ENCODE measurements at regions not wholly inside any gene's neighbourhood (a gene's known extent, or its start where the extent isn't known, plus 50 kb on each side); places are given as distances from the start of the nearest gene placed in this dataset.

GRCh38 chr9:90285946-90286345, 356.7 kb downstream of the DIRAS2 start:
- H3K9me3 Mint-ChIP-seq: peaks cover 0 to 3% (median 0%) of the 10 kb centered on the region in 7 donors
- H3K27ac Mint-ChIP-seq: no peak overlapping the region
- Histone ChIP-seq H2AFZ (ENCODE audit: insufficient read depth, low read depth, low read length, poor library complexity, severe bottlenecking) (no peak overlapping the region), H3K4me2 (replicated peaks; ENCODE audit: extremely low read depth, low read length, poor library complexity, severe bottlenecking) (no peak overlapping the region), H4K20me1 (ENCODE audit: insufficient read depth, low read length) (no peaks in the 10 kb centered on the region), H3K79me2 (ENCODE audit: insufficient read depth, low read length) (no peaks in the 10 kb centered on the region), H3K36me3 (replicated peaks in 1 of 2; ENCODE audit: control insufficient read depth in 1 of 2, insufficient read depth in 2 of 2, low read length in 2 of 2) (no peaks in the 10 kb centered on the region), H3K4me1 (ENCODE audit: control insufficient read depth in 1 of 2, insufficient read depth in 2 of 2, low read length in 2 of 2) (no peaks in the 10 kb centered on the region), H3K27ac (ENCODE audit: low read depth in 1 of 2, low read length in 2 of 2) (no peak overlapping the region), H3K9ac (ENCODE audit: insufficient read depth, low read length, poor library complexity, severe bottlenecking) (no peak overlapping the region), H3K27me3 (ENCODE audit: control insufficient read depth in 2 of 2, insufficient read depth in 2 of 2, low read length in 2 of 2) (no peaks in the 10 kb centered on the region), H3K4me3 (replicated peaks in 1 of 3; ENCODE audit: low read depth in 2 of 3, low read length in 3 of 3) (no peak overlapping the region), H3K9me3 (replicated peaks in 1 of 2; ENCODE audit: control insufficient read depth in 1 of 2, insufficient read depth in 1 of 2, low read length in 2 of 2) (no peaks in the 10 kb centered on the region)
- 86% methylated on average over 1 of the region's 2 CpGs for WGBS (ENCODE audit: insufficient coverage)
- DNase-seq: no peak
- H3K27me3 Mint-ChIP-seq (ENCODE audit: low read depth in 3 of 3): peaks cover 0 to 15% (median 6%) of the 10 kb centered on the region in 3 donors
- no peak for TF ChIP-seq CTCF (IDR thresholded peaks at IDR 0.05)
- H3K4me1 Mint-ChIP-seq: no peaks in the 10 kb centered on the region
- intact Hi-C loops (cut with micrococcal nuclease): no loop called here
- no peaks in the 10 kb centered on the region for H3K36me3 Mint-ChIP-seq
- H3K4me3 Mint-ChIP-seq: no peak overlapping the region

GRCh38 chr9:90287567-90288274, 354.9 kb downstream of the DIRAS2 start:
- 96% methylated on average over 6 of the region's 9 CpGs for WGBS (ENCODE audit: insufficient coverage)
- peaks cover 0 to 2% of the 10 kb centered on the region in 2 donors for H3K27me3 ChIP-seq (ENCODE audit: control insufficient read depth in 2 of 2, insufficient read depth in 2 of 2, low read length in 2 of 2)

More at GRCh38 chr9:90287567-90288274, 354.9 kb downstream of the DIRAS2 start:
- Mint-ChIP-seq H3K9me3 (peaks cover 0 to 3% (median 0%) of the 10 kb centered on the region in 7 donors), H3K27ac (no peak overlapping the region), H3K4me3 (no peak overlapping the region), H3K4me1 (no peaks in the 10 kb centered on the region), H3K36me3 (no peaks in the 10 kb centered on the region), H3K27me3 (ENCODE audit: low read depth in 3 of 3) (peaks cover 2 to 9% (median 2%) of the 10 kb centered on the region in 3 donors)
- H3K79me2 ChIP-seq (ENCODE audit: insufficient read depth, low read length): no peaks in the 10 kb centered on the region
- H4K20me1 ChIP-seq (ENCODE audit: insufficient read depth, low read length): no peaks in the 10 kb centered on the region
- no peak for TF ChIP-seq CTCF (IDR thresholded peaks at IDR 0.05)
- DNase-seq: no peak
- H3K36me3 ChIP-seq (replicated peaks in 1 of 2; ENCODE audit: control insufficient read depth in 1 of 2, insufficient read depth in 2 of 2, low read length in 2 of 2): no peaks in the 10 kb centered on the region
- intact Hi-C loops (cut with micrococcal nuclease): no loop called here
- no peak overlapping the region for H3K9ac ChIP-seq (ENCODE audit: insufficient read depth, low read length, poor library complexity, severe bottlenecking)
- no peak overlapping the region for H2AFZ ChIP-seq (ENCODE audit: insufficient read depth, low read depth, low read length, poor library complexity, severe bottlenecking)
- no peak overlapping the region for H3K4me3 ChIP-seq (replicated peaks in 1 of 3; ENCODE audit: low read depth in 2 of 3, low read length in 3 of 3)
- H3K27ac ChIP-seq (ENCODE audit: low read depth in 1 of 2, low read length in 2 of 2): no peak overlapping the region
- no peak overlapping the region for H3K4me2 ChIP-seq (replicated peaks; ENCODE audit: extremely low read depth, low read length, poor library complexity, severe bottlenecking)
- H3K4me1 ChIP-seq (ENCODE audit: control insufficient read depth in 1 of 2, insufficient read depth in 2 of 2, low read length in 2 of 2): no peaks in the 10 kb centered on the region
- no peaks in the 10 kb centered on the region for H3K9me3 ChIP-seq (replicated peaks in 1 of 2; ENCODE audit: control insufficient read depth in 1 of 2, insufficient read depth in 1 of 2, low read length in 2 of 2)
